WTC11 (cell line): ENCODE measurements at regions not wholly inside any gene's neighbourhood (a gene's known extent, or its start where the extent isn't known, plus 50 kb on each side); places are given as distances from the start of the nearest gene placed in this dataset.

Experiments used
- ATAC-seq: fragments of 200-7000 bp; cut with Tn5 transposase; 2 replicates; pipeline ENCODE4 v1.10.0; 2021; ENCODE audit warnings: mild to moderate bottlenecking, moderate library complexity
- CTCF ChIA-PET: fragments of 300-600 bp; sonication (Branson Sonifier 250); formaldehyde crosslinking; loops from one replicate; lab custom pipeline; 2021; ENCODE audit warnings: antibody characterized with exemption; lab: Charles Lee
- POLR2A ChIA-PET: fragments of 350-600 bp; sonication (Branson Sonifier 250); formaldehyde crosslinking; loops from one replicate; lab custom pipeline; 2021; ENCODE audit warnings: antibody characterized with exemption; lab: Charles Lee
- DNase-seq: peaks from one replicate; pipeline ENCODE4 v3.0.0; 2021; ENCODE audit warnings: low spot score
- H3K27ac Mint-ChIP-seq: 2 replicates; pipeline ENCODE4 v1.8.0; 2021; ENCODE audit warnings: mixed read lengths
- H3K27me3 Mint-ChIP-seq: 2 replicates; pipeline ENCODE4 v1.8.0; 2021; ENCODE audit warnings: low read depth, mild to moderate bottlenecking, moderate library complexity, mixed read lengths
- H3K36me3 Mint-ChIP-seq: 2 replicates; pipeline ENCODE4 v1.8.0; 2021; ENCODE audit warnings: mixed read lengths
- H3K4me1 Mint-ChIP-seq: 2 replicates; pipeline ENCODE4 v1.8.0; 2022; ENCODE audit warnings: mixed read lengths
- H3K4me3 Mint-ChIP-seq: 2 replicates; pipeline ENCODE4 v1.8.0; 2021; ENCODE audit warnings: mild to moderate bottlenecking, moderate library complexity, mixed read lengths
- H3K9me3 Mint-ChIP-seq: 2 replicates; pipeline ENCODE4 v1.8.0; 2021; ENCODE audit warnings: mixed read lengths
- CREB1 ChIP-seq: sonication (generic); formaldehyde crosslinking; IDR thresholded peaks from 2 replicates; pipeline ENCODE4 v1.8.0; 2023; ENCODE audit warnings: mild to moderate bottlenecking, missing genetic modification reagents
- FOXJ3 ChIP-seq: sonication (generic); formaldehyde crosslinking; IDR thresholded peaks from 2 replicates; pipeline ENCODE4 v1.9.0; 2021; ENCODE audit warnings: missing genetic modification reagents, mild to moderate bottlenecking, borderline replicate concordance
- FOXK1 ChIP-seq: sonication (generic); formaldehyde crosslinking; IDR thresholded peaks from 2 replicates; pipeline ENCODE4 v1.8.0; 2022; ENCODE audit warnings: mild to moderate bottlenecking, moderate library complexity, missing genetic modification reagents
- GRHL2 ChIP-seq: fragments of 250-450 bp; sonication (Bioruptor Pico); IDR thresholded peaks from 2 replicates; pipeline ENCODE4 v1.8.0; 2022; ENCODE audit warnings: mild to moderate bottlenecking, moderate library complexity; ENCODE audit not compliant: insufficient replicate concordance, severe bottlenecking
- GTF2I ChIP-seq: fragments of 250-450 bp; sonication (Bioruptor Pico); conservative IDR thresholded peaks from 2 replicates; pipeline ENCODE4 v1.4.0; 2021; ENCODE audit warnings: mild to moderate bottlenecking
- MXD4 ChIP-seq: fragments of 250-450 bp; sonication (Bioruptor Pico); IDR thresholded peaks from 2 replicates; pipeline ENCODE4 v1.8.0; 2021; ENCODE audit warnings: mild to moderate bottlenecking, moderate library complexity, borderline replicate concordance
- NFE2L1 ChIP-seq: sonication (generic); formaldehyde crosslinking; IDR thresholded peaks from 2 replicates; pipeline ENCODE4 v1.8.1; 2023; ENCODE audit warnings: missing genetic modification reagents
- RELA ChIP-seq: sonication (generic); formaldehyde crosslinking; IDR thresholded peaks from 2 replicates; pipeline ENCODE4 v1.8.1; 2022; ENCODE audit warnings: missing genetic modification reagents, mild to moderate bottlenecking, borderline replicate concordance
- SP1 ChIP-seq: sonication (generic); formaldehyde crosslinking; conservative IDR thresholded peaks from 2 replicates; pipeline ENCODE4 v1.8.1; 2022; ENCODE audit warnings: missing genetic modification reagents
- TEAD1 ChIP-seq: sonication (generic); formaldehyde crosslinking; IDR thresholded peaks from 2 replicates; pipeline ENCODE4 v1.8.0; 2022; ENCODE audit warnings: mild to moderate bottlenecking, missing genetic modification reagents
- TEAD4 ChIP-seq: sonication (generic); formaldehyde crosslinking; IDR thresholded peaks from 2 replicates; pipeline ENCODE4 v1.8.0; 2022; ENCODE audit warnings: mild to moderate bottlenecking, missing genetic modification reagents
- ZNF232 ChIP-seq: sonication (generic); formaldehyde crosslinking; IDR thresholded peaks from 2 replicates; pipeline ENCODE4 v1.8.0; 2022; ENCODE audit warnings: mild to moderate bottlenecking, missing genetic modification reagents
- ZNF317 ChIP-seq: sonication (generic); formaldehyde crosslinking; IDR thresholded peaks from 2 replicates; pipeline ENCODE4 v1.8.1; 2023; ENCODE audit warnings: low read depth, mild to moderate bottlenecking, moderate library complexity, missing genetic modification reagents, borderline replicate concordance
- ZNF396 ChIP-seq: fragments of 250-450 bp; sonication (Bioruptor Pico); IDR thresholded peaks from 2 replicates; pipeline ENCODE4 v1.8.0; 2021; ENCODE audit warnings: mild to moderate bottlenecking, moderate library complexity, borderline replicate concordance
- ZNF423 ChIP-seq: fragments of 250-450 bp; sonication (Bioruptor Pico); IDR thresholded peaks from 2 replicates; pipeline ENCODE4 v2.1.2; 2022; ENCODE audit warnings: mild to moderate bottlenecking, moderate library complexity
- TF ChIP-seq, protein P1 (sequence below): sonication (generic); formaldehyde crosslinking; IDR thresholded peaks from 2 replicates; pipeline ENCODE4 v1.8.1; 2022; ENCODE audit warnings: missing genetic modification reagents, borderline replicate concordance
- TF ChIP-seq, protein P2 (sequence below): sonication (generic); formaldehyde crosslinking; IDR thresholded peaks from 2 replicates; pipeline ENCODE4 v1.8.0; 2022; ENCODE audit warnings: mild to moderate bottlenecking, missing genetic modification reagents
- TF ChIP-seq, protein P3 (sequence below): sonication (generic); formaldehyde crosslinking; conservative IDR thresholded peaks from 2 replicates; pipeline ENCODE4 v1.8.1; 2022; ENCODE audit warnings: mild to moderate bottlenecking, missing genetic modification reagents
- TF ChIP-seq, protein P4 (sequence below): fragments of 250-450 bp; sonication (Bioruptor Pico); IDR thresholded peaks from 2 replicates; pipeline ENCODE4 v2.1.2; 2022; ENCODE audit warnings: mild to moderate bottlenecking, moderate library complexity
- TF ChIP-seq, protein P5 (sequence below): fragments of 250-450 bp; sonication (Bioruptor Pico); IDR thresholded peaks from 2 replicates; pipeline ENCODE4 v1.9.0; 2021; ENCODE audit warnings: mild to moderate bottlenecking, borderline replicate concordance
- TF ChIP-seq, protein P6 (sequence below): sonication (generic); formaldehyde crosslinking; IDR thresholded peaks from 2 replicates; pipeline ENCODE4 v1.8.1; 2023; ENCODE audit warnings: mild to moderate bottlenecking, missing genetic modification reagents

DNA sequence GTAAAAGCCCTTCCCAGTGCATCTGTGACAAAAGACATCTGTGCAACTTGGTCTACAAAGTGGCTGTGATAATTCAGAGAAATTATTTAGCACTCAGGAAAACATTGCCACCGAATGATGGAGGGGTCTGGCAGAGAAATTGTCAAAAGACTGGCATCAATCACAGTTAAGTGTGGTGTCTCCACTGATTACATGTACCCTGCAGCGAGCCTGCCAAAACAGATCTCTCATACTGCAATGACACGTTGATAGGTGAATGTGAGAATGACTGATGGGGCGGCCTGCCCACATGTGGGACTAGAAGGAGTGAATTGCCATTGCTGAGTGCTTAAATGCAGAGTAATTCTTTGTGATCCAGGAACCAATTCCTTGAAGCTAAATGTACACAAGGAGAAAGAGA, 136.4 kb upstream of the PCSK5 start:
- ChIA-PET CTCF (no interaction called here), POLR2A (no interaction called here)
- ATAC-seq: no peak
- no peak for DNase-seq
- Mint-ChIP-seq H3K4me3 (no peak overlapping the region), H3K36me3 (peaks cover 3% of the 10 kb centered on the region; the same call in 1 of the 2 replicates), H3K4me1 (no peaks in the 10 kb centered on the region), H3K27ac (no peak overlapping the region), H3K27me3 (no peaks in the 10 kb centered on the region), H3K9me3 (peaks cover 28% of the 10 kb centered on the region)
- TF ChIP-seq, protein P1, sequence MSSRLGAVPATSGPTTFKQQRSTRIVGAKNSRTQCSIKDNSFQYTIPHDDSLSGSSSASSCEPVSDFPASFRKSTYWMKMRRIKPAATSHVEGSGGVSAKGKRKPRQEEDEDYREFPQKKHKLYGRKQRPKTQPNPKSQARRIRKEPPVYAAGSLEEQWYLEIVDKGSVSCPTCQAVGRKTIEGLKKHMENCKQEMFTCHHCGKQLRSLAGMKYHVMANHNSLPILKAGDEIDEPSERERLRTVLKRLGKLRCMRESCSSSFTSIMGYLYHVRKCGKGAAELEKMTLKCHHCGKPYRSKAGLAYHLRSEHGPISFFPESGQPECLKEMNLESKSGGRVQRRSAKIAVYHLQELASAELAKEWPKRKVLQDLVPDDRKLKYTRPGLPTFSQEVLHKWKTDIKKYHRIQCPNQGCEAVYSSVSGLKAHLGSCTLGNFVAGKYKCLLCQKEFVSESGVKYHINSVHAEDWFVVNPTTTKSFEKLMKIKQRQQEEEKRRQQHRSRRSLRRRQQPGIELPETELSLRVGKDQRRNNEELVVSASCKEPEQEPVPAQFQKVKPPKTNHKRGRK (CRISPR knock-in tag): no peak
- no peak for TF ChIP-seq ZNF232 (CRISPR knock-in tag)
- TF ChIP-seq TEAD4 (CRISPR knock-in tag): no peak
- no peak for TF ChIP-seq NFE2L1 (CRISPR knock-in tag)
- TF ChIP-seq FOXK1 (CRISPR knock-in tag): no peak
- no peak for TF ChIP-seq GRHL2
- TF ChIP-seq TEAD1: no peak
- TF ChIP-seq GTF2I: no peak
- TF ChIP-seq ZNF423 (CRISPR knock-in tag): no peak
- TF ChIP-seq, protein P2, sequence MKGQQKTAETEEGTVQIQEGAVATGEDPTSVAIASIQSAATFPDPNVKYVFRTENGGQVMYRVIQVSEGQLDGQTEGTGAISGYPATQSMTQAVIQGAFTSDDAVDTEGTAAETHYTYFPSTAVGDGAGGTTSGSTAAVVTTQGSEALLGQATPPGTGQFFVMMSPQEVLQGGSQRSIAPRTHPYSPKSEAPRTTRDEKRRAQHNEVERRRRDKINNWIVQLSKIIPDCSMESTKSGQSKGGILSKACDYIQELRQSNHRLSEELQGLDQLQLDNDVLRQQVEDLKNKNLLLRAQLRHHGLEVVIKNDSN (CRISPR knock-in tag): no peak

DNA sequence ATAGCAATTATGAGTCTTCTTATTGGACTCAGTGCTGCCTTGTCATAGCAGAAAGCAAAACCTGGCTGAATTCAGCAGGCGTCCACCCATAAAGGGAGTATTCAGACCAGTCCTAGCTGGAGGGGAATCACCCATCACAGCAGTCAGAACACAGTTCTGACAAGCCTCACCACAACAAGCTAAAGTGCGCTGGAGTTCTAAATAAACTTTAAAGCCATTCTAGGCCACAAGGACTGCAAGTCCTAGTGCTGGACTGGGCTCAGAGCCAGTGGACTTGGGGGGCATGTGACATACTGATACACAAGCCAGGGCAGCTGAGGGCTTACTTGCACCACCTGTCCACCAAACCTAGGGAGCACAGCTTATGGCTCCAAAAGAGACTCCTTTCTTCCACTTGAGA, 115.3 kb upstream of the PCSK5 start:
- CTCF ChIA-PET: no interaction called here
- Mint-ChIP-seq H3K27ac (no peak overlapping the region), H3K4me3 (no peak overlapping the region)
- POLR2A ChIA-PET: no interaction called here
- DNase-seq: no peak
- TF ChIP-seq SP1 (CRISPR knock-in tag) (no peak), CREB1 (CRISPR knock-in tag) (no peak), RELA (CRISPR knock-in tag) (no peak), FOXJ3 (CRISPR knock-in tag) (no peak), ZNF317 (CRISPR knock-in tag) (no peak), MXD4 (CRISPR knock-in tag) (no peak), ZNF396 (no peak), ZNF232 (CRISPR knock-in tag) (no peak)
- TF ChIP-seq, protein P3, sequence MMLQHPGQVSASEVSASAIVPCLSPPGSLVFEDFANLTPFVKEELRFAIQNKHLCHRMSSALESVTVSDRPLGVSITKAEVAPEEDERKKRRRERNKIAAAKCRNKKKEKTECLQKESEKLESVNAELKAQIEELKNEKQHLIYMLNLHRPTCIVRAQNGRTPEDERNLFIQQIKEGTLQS: no peak
- TF ChIP-seq, protein P4, sequence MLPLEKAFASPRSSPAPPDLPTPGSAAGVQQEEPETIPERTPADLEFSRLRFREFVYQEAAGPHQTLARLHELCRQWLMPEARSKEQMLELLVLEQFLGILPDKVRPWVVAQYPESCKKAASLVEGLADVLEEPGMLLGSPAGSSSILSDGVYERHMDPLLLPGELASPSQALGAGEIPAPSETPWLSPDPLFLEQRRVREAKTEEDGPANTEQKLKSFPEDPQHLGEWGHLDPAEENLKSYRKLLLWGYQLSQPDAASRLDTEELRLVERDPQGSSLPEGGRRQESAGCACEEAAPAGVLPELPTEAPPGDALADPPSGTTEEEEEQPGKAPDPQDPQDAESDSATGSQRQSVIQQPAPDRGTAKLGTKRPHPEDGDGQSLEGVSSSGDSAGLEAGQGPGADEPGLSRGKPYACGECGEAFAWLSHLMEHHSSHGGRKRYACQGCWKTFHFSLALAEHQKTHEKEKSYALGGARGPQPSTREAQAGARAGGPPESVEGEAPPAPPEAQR (CRISPR knock-in tag): no peak
- TF ChIP-seq, protein P5, sequence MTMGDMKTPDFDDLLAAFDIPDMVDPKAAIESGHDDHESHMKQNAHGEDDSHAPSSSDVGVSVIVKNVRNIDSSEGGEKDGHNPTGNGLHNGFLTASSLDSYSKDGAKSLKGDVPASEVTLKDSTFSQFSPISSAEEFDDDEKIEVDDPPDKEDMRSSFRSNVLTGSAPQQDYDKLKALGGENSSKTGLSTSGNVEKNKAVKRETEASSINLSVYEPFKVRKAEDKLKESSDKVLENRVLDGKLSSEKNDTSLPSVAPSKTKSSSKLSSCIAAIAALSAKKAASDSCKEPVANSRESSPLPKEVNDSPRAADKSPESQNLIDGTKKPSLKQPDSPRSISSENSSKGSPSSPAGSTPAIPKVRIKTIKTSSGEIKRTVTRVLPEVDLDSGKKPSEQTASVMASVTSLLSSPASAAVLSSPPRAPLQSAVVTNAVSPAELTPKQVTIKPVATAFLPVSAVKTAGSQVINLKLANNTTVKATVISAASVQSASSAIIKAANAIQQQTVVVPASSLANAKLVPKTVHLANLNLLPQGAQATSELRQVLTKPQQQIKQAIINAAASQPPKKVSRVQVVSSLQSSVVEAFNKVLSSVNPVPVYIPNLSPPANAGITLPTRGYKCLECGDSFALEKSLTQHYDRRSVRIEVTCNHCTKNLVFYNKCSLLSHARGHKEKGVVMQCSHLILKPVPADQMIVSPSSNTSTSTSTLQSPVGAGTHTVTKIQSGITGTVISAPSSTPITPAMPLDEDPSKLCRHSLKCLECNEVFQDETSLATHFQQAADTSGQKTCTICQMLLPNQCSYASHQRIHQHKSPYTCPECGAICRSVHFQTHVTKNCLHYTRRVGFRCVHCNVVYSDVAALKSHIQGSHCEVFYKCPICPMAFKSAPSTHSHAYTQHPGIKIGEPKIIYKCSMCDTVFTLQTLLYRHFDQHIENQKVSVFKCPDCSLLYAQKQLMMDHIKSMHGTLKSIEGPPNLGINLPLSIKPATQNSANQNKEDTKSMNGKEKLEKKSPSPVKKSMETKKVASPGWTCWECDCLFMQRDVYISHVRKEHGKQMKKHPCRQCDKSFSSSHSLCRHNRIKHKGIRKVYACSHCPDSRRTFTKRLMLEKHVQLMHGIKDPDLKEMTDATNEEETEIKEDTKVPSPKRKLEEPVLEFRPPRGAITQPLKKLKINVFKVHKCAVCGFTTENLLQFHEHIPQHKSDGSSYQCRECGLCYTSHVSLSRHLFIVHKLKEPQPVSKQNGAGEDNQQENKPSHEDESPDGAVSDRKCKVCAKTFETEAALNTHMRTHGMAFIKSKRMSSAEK (CRISPR knock-in tag): no peak
- TF ChIP-seq, protein P6, sequence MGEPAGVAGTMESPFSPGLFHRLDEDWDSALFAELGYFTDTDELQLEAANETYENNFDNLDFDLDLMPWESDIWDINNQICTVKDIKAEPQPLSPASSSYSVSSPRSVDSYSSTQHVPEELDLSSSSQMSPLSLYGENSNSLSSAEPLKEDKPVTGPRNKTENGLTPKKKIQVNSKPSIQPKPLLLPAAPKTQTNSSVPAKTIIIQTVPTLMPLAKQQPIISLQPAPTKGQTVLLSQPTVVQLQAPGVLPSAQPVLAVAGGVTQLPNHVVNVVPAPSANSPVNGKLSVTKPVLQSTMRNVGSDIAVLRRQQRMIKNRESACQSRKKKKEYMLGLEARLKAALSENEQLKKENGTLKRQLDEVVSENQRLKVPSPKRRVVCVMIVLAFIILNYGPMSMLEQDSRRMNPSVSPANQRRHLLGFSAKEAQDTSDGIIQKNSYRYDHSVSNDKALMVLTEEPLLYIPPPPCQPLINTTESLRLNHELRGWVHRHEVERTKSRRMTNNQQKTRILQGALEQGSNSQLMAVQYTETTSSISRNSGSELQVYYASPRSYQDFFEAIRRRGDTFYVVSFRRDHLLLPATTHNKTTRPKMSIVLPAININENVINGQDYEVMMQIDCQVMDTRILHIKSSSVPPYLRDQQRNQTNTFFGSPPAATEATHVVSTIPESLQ (CRISPR knock-in tag): no peak
- TF ChIP-seq, all 79 proteins: peak for 0
- H3K36me3 Mint-ChIP-seq: peaks cover 5% of the 10 kb centered on the region; the same call in 1 of the 2 replicates
- H3K9me3 Mint-ChIP-seq: peaks cover 18% of the 10 kb centered on the region
- no peak for ATAC-seq
- H3K27me3 Mint-ChIP-seq: no peaks in the 10 kb centered on the region; the same call in 1 of the 2 replicates
- H3K4me1 Mint-ChIP-seq: no peaks in the 10 kb centered on the region
